HEK293T (cell line): ENCODE measurements at regions not wholly inside any gene's neighbourhood (a gene's known extent, or its start where the extent isn't known, plus 50 kb on each side); places are given as distances from the start of the nearest gene placed in this dataset.

Experiments
- CTCF ChIA-PET: fragments of 350-600 bp; formaldehyde crosslinking; extraction: SDS; loops from one replicate; lab custom pipeline; 2021; ENCODE audit warnings: antibody characterized with exemption, inconsistent platforms; lab: Yijun Ruan, JAX
- POLR2A ChIA-PET: fragments of 350-600 bp; formaldehyde crosslinking; extraction: SDS; loops from one replicate; lab custom pipeline; 2020; ENCODE audit warnings: antibody characterized with exemption, inconsistent platforms; lab: Yijun Ruan, JAX
- DNase-seq: peaks from one replicate; pipeline ENCODE4 v3.0.0; 2012; ENCODE audit warnings: mixed read lengths; ENCODE audit errors: extremely low spot score
- ARNT ChIP-seq: fragments of 450-650 bp; IDR thresholded peaks from 2 replicates; pipeline ENCODE4 v1.6.1; 2017; ENCODE audit warnings: mild to moderate bottlenecking
- BHLHE40 ChIP-seq: fragments of 450-650 bp; IDR thresholded peaks from 2 replicates; pipeline ENCODE4 v1.6.1; 2016; ENCODE audit warnings: mild to moderate bottlenecking, moderate library complexity, borderline replicate concordance
- CTBP1 ChIP-seq: fragments of 450-650 bp; IDR thresholded peaks from 2 replicates; pipeline ENCODE4 v1.6.1; 2016; ENCODE audit warnings: borderline replicate concordance
- ELF4 ChIP-seq: fragments of 450-650 bp; IDR thresholded peaks from 2 replicates; pipeline ENCODE4 v1.6.1; 2017; ENCODE audit warnings: antibody characterized with exemption
- FOXA1 ChIP-seq: fragments of 450-650 bp; IDR thresholded peaks from 2 replicates; pipeline ENCODE4 v1.6.1; 2016; ENCODE audit warnings: mild to moderate bottlenecking
- FOXK2 ChIP-seq: fragments of 450-650 bp; IDR thresholded peaks from 2 replicates; pipeline ENCODE4 v1.6.1; 2016; ENCODE audit warnings: mild to moderate bottlenecking
- FOXM1 ChIP-seq: fragments of 450-650 bp; IDR thresholded peaks from 2 replicates; pipeline ENCODE4 v1.6.1; 2017; ENCODE audit warnings: mild to moderate bottlenecking, borderline replicate concordance
- HDGF ChIP-seq: fragments of 450-650 bp; IDR thresholded peaks from 2 replicates; pipeline ENCODE4 v1.6.1; 2017; ENCODE audit warnings: antibody characterized with exemption, borderline replicate concordance
- L3MBTL2 ChIP-seq: fragments of 450-650 bp; conservative IDR thresholded peaks from 2 replicates; pipeline ENCODE4 v1.6.1; 2016; ENCODE audit warnings: mild to moderate bottlenecking
- LEF1 ChIP-seq: fragments of 450-650 bp; IDR thresholded peaks from 2 replicates; pipeline ENCODE4 v1.6.1; 2017; ENCODE audit warnings: mild to moderate bottlenecking, borderline replicate concordance
- NFRKB ChIP-seq: fragments of 450-650 bp; IDR thresholded peaks from 2 replicates; pipeline ENCODE4 v1.6.1; 2016; ENCODE audit warnings: mild to moderate bottlenecking, moderate library complexity
- SP1 ChIP-seq: fragments of 450-650 bp; IDR thresholded peaks from 2 replicates; pipeline ENCODE4 v1.6.1; 2017
- SUZ12 ChIP-seq: fragments of 450-650 bp; IDR thresholded peaks from 2 replicates; pipeline ENCODE4 v1.6.1; 2016; ENCODE audit warnings: mild to moderate bottlenecking
- TARDBP ChIP-seq: fragments of 450-650 bp; IDR thresholded peaks from 2 replicates; pipeline ENCODE4 v1.6.1; 2016
- ZNF384 ChIP-seq: fragments of 450-650 bp; IDR thresholded peaks from 2 replicates; pipeline ENCODE4 v1.6.1; 2016
- TF ChIP-seq, protein P1 (sequence below): fragments of 450-650 bp; IDR thresholded peaks from 2 replicates; pipeline ENCODE4 v1.6.1; 2016

DNA sequence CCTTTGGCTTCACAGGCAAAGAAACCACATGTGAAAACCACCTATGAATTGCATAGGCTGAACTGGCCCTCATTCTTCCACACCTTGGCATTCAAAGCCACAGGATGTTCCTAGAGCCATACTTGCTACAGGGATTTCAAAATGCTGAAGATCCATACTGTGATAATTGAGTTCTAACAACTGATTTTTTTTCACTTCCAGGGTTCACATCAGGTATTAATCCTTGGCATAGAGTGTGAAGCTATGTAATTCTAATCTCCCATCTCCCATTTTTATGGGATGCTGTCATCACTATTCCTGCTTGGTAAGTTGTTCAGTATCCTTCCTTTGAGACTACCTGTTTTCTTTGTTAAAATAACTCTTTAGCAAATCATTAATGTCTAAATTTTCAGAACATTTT is 1569.2 kb upstream of the ADGRL3 start:
- ChIA-PET POLR2A (no interaction called here), CTCF (no interaction called here)
- TF ChIP-seq, protein P1, sequence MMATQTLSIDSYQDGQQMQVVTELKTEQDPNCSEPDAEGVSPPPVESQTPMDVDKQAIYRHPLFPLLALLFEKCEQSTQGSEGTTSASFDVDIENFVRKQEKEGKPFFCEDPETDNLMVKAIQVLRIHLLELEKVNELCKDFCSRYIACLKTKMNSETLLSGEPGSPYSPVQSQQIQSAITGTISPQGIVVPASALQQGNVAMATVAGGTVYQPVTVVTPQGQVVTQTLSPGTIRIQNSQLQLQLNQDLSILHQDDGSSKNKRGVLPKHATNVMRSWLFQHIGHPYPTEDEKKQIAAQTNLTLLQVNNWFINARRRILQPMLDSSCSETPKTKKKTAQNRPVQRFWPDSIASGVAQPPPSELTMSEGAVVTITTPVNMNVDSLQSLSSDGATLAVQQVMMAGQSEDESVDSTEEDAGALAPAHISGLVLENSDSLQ, result no peak
- no peak for TF ChIP-seq FOXK2
- no peak for TF ChIP-seq ELF4
- no peak for TF ChIP-seq FOXM1
- TF ChIP-seq SP1, result no peak
- TF ChIP-seq HDGF, result no peak
- no peak for TF ChIP-seq CTBP1
- no peak for TF ChIP-seq L3MBTL2
- no peak for TF ChIP-seq TARDBP
- TF ChIP-seq FOXA1, result no peak
- no peak for TF ChIP-seq BHLHE40
- no peak for TF ChIP-seq ZNF384
- DNase-seq, result no peak

DNA sequence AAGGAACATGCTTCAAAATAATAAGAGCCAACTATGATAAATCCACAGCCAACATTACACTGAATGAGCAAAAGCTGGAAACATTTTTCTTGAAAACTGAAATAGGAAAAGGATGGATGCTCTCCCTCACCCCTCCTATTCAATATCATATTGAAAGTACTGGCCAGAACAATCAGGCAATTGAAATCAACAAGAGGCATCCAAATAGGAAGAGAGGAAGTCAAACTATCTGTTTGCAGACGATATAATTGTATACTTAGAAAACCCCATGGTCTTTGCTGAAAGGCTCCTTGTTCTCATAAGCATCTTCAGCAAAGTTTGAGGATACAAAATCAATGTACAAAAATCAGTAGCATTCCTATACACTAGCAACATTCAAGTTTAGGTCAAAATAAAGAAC is 1562.5 kb upstream of the ADGRL3 start:
- POLR2A ChIA-PET, result no interaction called here
- TF ChIP-seq FOXK2 (no peak), NFRKB (no peak), L3MBTL2 (no peak), FOXM1 (no peak), BHLHE40 (no peak), HDGF (no peak), FOXA1 (no peak), SUZ12 (no peak), CTBP1 (no peak), ZNF384 (no peak)
- TF ChIP-seq, protein P1, result no peak
- no peak for DNase-seq
- CTCF ChIA-PET, result no interaction called here

DNA sequence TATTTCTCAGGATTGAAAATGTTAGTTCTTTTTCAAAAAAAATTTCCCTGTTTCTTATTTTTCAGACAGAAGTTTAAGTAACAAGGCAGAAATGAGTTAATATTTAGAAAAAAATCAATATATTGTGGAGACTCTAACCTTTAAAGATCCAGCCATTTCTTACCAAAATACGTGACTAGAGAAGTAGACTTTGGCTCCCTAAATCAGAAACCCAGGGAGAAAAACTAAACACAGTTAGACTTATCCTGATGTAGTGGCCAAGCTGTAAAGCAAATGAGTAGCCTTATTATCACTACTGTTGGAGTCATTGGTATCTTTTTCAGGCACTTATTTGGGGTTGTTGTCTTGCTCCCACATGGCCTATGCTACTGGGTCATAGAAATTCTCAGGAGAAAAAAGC is 1556.4 kb upstream of the ADGRL3 start:
- DNase-seq, result no peak
- POLR2A ChIA-PET, result no interaction called here
- no peak for TF ChIP-seq FOXA1
- CTCF ChIA-PET, result no interaction called here

DNA sequence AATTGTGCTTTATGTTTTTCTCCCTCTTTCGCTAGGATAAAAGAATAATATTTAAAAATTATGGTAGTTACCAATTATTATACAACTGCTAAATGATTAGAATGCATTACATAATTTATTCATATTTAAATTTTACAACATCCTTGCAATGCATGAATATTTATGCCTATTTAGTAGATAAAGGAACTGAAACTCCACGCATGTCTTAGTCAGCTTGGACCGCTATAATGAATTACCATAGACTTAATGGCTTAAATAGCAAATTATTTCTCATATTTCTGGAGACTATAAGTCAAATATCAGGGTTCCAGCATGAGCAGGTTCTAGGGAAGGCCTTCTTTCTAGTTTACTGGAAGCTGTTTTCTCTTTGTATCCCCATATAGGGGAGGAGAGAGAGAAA is 1555.4 kb upstream of the ADGRL3 start:
- DNase-seq, result no peak
- TF ChIP-seq TARDBP (no peak), ELF4 (no peak), LEF1 (no peak), FOXA1 (no peak), FOXK2 (no peak), SP1 (no peak), ZNF384 (no peak), SUZ12 (no peak), ARNT (no peak), FOXM1 (no peak), BHLHE40 (no peak), HDGF (no peak), CTBP1 (no peak), NFRKB (no peak), L3MBTL2 (no peak)
- TF ChIP-seq, protein P1, result no peak
- ChIA-PET POLR2A (no interaction called here), CTCF (no interaction called here)

DNA sequence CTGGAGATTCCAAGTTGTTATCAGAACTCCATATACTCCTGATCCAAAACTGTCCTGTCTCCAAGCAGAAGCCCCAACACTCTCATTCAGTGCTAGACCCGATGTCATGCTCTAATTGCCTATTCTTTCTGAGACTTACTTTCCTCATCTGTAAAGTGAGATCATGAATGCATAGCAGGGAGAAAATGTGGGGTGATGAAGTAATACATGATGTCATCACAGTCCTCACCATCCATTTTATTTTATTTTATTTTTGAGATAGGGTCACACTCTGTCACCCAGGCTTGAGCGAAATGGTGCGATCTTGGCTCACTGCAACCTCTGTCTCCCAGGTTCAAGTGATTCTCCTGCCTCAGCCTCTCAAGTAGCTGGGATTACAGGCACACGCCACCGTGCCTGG is 1554.0 kb upstream of the ADGRL3 start:
- CTCF ChIA-PET, result no interaction called here
- POLR2A ChIA-PET, result no interaction called here
- no peak for DNase-seq
- no peak for TF ChIP-seq HDGF
- TF ChIP-seq NFRKB, result no peak
- no peak for TF ChIP-seq ELF4
- TF ChIP-seq, protein P1, result no peak
- no peak for TF ChIP-seq L3MBTL2
- no peak for TF ChIP-seq ZNF384
- no peak for TF ChIP-seq FOXM1
- no peak for TF ChIP-seq SUZ12
- no peak for TF ChIP-seq FOXK2
- no peak for TF ChIP-seq LEF1
- no peak for TF ChIP-seq FOXA1
- TF ChIP-seq ARNT, result no peak
- no peak for TF ChIP-seq BHLHE40
- TF ChIP-seq SP1, result no peak
- no peak for TF ChIP-seq CTBP1
- TF ChIP-seq TARDBP, result no peak

DNA sequence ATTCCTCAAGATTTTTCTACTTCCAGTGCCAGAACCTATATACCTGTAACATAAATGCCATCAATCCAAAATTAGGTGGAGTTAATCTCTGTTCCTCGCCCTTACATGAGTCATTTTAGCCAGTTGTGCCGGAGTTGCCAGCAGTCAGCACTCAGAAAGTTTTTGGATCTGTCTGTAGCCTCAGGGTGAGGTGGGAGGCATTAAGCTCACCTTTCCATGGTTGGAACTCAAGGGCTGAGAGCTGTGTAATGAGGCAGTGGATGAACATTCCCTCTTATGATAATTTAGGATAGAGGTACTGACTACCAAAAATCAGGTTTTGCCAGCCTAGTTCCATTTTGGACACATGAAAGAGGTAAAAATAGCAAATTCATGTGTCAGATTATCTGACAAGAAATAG is 1553.1 kb upstream of the ADGRL3 start:
- no peak for DNase-seq
- TF ChIP-seq BHLHE40 (no peak), TARDBP (no peak), LEF1 (no peak), SUZ12 (no peak), L3MBTL2 (no peak), NFRKB (no peak), FOXK2 (no peak), ELF4 (no peak), FOXM1 (no peak), ZNF384 (no peak), SP1 (no peak), ARNT (no peak)
- POLR2A ChIA-PET, result no interaction called here
- CTCF ChIA-PET, result no interaction called here
